Uterus (tissue), 2 donors: ENCODE measurements at regions not wholly inside any gene's neighbourhood (a gene's known extent, or its start where the extent isn't known, plus 50 kb on each side); places are given as distances from the start of the nearest gene placed in this dataset.

Experiments used
- POLR2A ChIP-seq, 2 donors: fragments of 450-650 bp; IDR thresholded peaks; one replicate each; pipeline ENCODE4 v1.6.1; 2016; ENCODE audit warnings: antibody characterized with exemption in 2 of 2, mild to moderate bottlenecking in 1 of 2, moderate library complexity in 1 of 2
- TF ChIP-seq, protein P1 (sequence below), 4 experiments: fragments of 200-600 bp in 2 of 4; fragments of 450-650 bp in 2 of 4; sonication (generic) in 2 of 4; IDR thresholded peaks; one replicate each; pipeline ENCODE4 v1.5.1; 2016 to 2019; ENCODE audit warnings: antibody characterized with exemption in 4 of 4, mild to moderate bottlenecking in 2 of 4, moderate library complexity in 1 of 4

DNA sequence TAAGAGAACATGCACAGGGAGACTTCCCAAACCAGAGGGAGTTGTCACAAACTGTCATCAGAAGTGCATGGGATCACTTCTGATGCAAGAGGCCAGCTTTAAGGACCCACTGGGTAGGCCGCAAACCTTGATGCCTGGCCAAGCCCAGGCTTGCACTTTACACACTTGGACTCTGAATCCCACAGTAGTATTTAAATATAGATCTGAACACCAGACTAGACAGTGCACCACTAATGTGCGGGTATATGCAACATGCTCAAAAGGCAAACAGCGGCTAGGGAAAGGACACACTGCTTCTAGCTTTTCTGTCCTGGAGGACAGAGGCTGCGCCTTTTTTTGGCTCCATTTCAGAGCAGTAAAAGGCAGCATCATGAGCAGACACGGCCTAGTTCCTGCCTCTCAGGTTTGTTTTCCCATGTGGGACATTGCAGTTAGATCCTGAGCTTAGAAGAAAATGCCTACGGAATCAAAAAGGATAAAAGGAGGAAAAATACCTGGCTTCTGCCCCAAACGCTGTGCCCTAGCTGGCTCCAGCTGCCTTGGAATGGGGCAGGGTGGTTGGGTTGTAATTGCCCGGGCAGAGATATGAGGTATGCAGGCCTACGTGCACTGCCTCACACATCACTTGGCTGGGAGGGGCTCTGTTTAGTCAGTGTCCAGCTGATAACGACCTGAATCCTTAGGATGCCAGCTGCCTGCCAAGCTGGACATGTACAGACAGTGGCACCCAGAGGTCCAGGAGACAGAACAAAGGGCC is 84.5 kb upstream of the EGLN3 start:
- TF ChIP-seq, protein P1, sequence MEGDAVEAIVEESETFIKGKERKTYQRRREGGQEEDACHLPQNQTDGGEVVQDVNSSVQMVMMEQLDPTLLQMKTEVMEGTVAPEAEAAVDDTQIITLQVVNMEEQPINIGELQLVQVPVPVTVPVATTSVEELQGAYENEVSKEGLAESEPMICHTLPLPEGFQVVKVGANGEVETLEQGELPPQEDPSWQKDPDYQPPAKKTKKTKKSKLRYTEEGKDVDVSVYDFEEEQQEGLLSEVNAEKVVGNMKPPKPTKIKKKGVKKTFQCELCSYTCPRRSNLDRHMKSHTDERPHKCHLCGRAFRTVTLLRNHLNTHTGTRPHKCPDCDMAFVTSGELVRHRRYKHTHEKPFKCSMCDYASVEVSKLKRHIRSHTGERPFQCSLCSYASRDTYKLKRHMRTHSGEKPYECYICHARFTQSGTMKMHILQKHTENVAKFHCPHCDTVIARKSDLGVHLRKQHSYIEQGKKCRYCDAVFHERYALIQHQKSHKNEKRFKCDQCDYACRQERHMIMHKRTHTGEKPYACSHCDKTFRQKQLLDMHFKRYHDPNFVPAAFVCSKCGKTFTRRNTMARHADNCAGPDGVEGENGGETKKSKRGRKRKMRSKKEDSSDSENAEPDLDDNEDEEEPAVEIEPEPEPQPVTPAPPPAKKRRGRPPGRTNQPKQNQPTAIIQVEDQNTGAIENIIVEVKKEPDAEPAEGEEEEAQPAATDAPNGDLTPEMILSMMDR (IDR thresholded peaks at IDR 0.05): no peak
- no peak for TF ChIP-seq POLR2A (IDR thresholded peaks at IDR 0.05)
